ENCODE measurements at regions not wholly inside any gene's neighbourhood (a gene's known extent, or its start where the extent isn't known, plus 50 kb on each side); places are given as distances from the start of the nearest gene placed in this dataset.

DNA sequence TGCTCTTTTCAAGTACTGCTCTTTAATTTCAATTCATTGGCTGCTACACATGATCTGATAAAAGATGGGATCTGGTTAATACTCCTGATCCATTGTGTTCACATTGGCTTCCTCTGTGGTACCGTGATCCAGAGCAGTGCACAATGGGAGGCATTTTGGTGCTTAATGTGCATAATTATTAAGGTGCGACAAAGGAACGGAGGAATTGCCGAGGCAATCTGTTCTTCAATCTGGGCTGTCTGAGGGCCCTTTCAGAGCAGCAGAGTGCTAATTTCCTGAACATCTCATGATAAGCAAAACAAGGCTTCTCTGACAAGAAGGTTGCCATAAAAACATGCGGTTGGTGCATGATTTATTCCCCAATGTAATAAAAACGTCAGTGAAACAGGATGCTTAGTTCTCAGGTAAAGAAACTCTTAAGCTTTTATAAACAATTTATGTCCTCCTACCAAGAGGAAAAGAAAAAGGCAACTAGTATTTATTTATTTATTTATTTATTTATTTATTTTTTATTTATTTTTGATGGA, 64.0 kb upstream of the EPHA3 start:
- TF ChIP-seq POLR2A (IDR thresholded peaks at IDR 0.05; ENCODE audit: low read depth, low read length), result no peak
- no peak for TF ChIP-seq POLR2AphosphoS5 (IDR thresholded peaks at IDR 0.05; ENCODE audit: low read depth, low read length)

Data from GM12892 (cell line).